Right hindlimb (tissue), 1 donor: ENCODE measurements at regions not wholly inside any gene's neighbourhood (a gene's known extent, or its start where the extent isn't known, plus 50 kb on each side); places are given as distances from the start of the nearest gene placed in this dataset.
"Not testable (repeated sequence)": the region's sequence is repeated elsewhere in the genome, so short reads cannot be mapped to it uniquely, and the experiment has no call there.

ENCODE experiments used
- DNase-seq: peaks from one replicate; pipeline ENCODE4 v3.0.0-alpha.2; 2018

- no peak for DNase-seq
These were observed 1411.5 kb downstream of the SLITRK5 start for GRCh38 chr13:89082623-89083022.

DNA sequence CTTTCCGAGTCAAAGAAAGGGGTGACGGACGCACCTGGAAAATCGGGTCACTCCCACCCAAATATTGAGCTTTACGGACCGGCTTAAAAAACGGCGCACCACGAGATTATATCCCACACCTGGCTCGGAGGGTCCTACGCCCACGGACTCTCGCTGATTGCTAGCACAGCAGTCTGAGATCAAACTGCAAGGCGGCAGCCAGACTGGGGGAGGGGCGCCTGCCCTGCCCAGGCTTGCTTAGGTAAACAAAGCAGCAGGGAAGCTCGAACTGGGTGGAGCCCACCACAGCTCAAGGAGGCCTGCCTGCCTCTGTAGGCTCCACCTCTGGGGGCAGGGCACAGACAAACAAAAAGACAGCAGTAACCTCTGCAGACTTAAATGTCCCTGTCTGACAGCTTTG is 1416.9 kb downstream of the SLITRK5 start:
- DNase-seq = not testable (repeated sequence)

DNA sequence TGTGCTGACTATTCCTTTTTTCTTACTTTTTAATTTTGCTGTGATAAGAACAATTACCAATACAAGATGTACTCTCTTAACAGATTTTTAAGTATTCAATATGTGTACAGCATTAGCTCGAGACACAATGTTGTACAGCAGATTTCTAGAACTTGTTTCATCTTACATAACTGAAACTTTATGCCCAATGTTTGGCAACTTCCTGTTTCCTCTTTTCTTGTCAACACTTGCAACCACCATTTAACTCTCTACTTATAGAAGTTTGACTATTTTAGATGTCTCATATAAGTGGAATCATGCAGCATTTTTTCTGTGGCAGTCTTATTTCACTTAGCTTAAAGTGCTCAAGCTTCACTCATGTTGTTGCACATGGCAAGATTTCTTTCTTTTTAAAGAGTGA is 1426.8 kb downstream of the SLITRK5 start:
- no peak for DNase-seq

- no peak for DNase-seq
These were observed 1442.6 kb downstream of the SLITRK5 start for GRCh38 chr13:89113744-89114143.

DNA sequence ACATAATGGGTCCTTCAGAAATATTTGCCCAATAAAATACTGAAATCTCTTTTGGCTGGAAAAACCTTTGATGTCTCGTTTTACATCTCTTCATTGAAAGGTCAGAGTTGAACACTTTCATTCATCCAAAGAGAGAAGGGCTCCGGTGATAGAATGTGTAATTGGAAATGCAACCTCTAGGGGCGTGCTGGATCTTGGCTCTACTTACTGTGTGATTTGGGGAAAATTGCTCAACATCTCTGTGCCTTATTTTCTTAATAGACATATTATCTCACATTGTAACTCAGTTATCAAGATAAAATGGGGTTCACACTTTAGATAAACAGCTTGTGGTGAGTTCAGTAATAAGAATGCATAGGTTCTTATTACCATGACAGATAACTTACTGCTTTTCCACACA is 1444.1 kb downstream of the SLITRK5 start:
- DNase-seq = no peak

GRCh38 chr13:89136678-89137077 is 1465.5 kb downstream of the SLITRK5 start:
- DNase-seq = no peak

DNA sequence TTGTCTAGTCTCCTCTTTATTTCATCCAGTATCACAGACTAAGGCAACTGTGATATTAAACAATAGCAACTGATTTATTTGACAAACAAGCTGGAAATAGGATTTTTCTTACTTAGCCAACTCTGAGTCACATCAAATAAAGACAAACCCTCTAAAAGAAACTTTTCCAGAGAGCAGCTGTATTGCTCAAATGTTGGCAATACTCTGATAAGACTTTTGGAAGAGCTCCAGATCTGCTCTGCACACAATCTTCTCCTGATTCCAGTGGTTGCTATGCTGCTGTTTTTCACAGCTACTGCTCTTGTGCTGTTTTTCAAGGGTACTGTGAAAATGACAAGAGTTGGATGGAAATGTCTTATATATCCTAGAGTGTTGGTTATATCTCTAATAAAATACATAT is 1479.2 kb downstream of the SLITRK5 start:
- no peak for DNase-seq

DNA sequence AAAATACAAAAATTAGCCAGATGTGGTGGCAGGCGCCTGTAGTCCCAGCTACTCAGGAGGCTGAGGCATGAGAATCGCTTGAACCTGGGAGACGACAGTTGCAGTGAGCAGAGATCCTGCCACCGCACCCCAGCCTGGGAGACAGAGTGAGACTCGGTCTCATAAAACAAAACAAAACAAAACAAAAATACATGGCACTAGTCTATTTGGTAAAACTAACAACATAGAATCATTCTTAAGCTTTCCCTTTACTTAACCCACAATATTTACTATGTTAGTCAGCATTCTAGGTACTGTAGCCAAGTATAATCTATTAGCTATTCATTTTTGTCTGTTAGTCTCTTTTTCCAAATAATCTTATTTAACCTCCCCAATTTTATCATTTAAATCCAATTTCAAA is 1482.8 kb downstream of the SLITRK5 start:
- DNase-seq = no peak

DNA sequence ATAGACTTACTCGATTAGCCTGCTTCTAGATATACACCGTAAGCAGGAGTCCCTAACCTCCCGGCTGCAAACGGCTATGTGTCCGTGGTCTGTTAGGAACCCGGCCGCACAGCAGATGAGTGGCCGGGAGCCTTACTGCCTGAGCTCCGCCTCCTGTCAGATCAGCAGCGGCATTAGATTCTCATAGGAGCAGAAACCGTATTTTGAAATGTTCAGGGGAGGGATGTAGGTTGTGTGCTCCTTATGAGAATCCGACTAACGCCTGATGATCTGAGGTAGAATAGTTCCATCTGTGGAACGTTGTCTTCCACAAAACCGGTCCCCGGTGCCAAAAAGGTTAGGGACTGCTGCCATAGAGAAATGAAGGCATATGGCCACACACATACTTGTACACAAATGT is 1491.9 kb downstream of the SLITRK5 start:
- DNase-seq = no peak

DNA sequence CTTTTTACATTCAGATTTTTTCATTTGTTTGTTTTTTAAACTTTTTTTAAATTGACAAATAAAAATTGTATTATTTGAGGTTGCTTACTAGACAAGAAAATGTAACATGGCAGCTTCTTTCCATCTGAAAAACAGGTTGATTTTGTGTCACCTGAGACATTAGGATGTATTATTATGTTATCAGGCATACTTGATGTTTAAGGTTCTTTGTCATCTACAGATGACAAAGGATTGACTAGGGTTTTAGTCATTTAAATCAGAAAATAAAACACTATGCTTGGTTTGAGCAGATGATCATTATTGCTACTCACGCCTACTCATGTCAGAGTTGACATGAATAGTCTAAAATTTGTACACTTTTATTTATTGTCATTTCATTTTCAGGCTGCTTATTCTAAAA is 1494.5 kb downstream of the SLITRK5 start:
- DNase-seq = no peak

- no peak for DNase-seq
These were observed 1498.8 kb downstream of the SLITRK5 start for GRCh38 chr13:89169951-89170350.

DNA sequence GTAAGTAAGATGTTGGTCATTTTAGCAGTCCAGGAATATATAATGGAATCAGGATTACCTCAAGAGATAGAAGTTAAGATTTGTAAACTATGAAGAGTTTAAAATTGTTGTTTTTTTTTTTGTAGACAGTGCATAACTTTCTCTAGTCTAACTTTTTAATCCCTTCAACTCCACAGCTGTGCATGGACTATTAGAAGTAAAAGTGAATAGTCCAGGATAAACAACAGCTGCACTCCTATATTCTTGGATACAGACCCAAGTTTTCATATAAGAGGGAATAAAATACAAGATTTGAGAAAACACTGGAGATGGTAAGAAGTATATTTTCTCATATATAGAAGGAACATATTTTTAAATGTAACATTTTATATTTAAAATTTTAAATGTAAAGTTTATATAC is 1509.9 kb downstream of the SLITRK5 start:
- no peak for DNase-seq

DNA sequence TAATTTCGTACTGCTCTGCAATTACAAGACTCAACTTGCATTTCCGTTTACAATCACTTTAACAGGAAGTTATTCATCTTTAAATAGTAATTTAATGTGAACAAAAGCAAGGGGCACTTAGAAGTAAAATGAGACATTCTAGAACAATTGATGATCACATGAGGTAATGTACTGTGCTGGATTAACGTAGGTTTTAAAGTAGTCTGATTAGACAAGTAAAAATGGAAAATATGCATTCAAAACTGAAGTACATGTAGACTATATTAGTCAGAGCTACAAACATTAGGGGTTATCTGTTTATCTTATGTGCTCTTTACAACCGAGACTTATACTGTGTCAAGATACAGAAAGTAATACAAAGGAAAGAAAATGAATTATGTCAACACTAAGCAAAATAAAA is 1528.0 kb downstream of the SLITRK5 start:
- no peak for DNase-seq

- no peak for DNase-seq
These were observed 1533.3 kb downstream of the SLITRK5 start for GRCh38 chr13:89204435-89204834.

DNA sequence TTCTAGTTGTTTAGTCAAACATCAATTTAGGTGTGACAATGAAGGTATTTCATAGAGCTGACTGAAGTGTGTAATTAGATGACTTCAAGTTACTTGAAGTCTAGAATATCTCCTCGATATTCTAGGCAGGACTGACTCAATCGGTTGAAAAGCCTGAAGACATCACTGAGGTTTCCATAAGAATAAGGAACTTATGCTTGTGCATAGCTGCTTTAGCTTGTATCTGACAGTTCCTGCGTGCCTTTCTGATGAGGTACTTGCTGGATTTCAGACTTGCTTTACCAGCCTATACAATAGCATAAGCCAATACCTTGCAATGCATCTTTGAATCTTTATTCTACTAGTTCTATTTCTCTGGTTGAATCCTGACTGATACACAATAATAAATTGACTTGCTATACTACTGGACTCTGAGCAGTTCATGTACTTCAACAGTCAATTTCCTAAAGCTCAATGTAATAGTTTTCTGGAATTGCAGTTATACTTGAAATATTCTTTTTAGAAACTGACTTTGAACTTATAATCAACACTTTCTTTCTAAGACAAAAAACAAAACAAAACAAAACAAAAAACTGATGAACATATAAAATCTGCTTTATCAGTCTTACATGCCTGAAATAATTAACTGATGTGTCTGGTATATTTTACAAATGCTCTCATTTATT is 1534.8 kb downstream of the SLITRK5 start:
- DNase-seq = no peak

GRCh38 chr13:89212186-89212585 is 1541.0 kb downstream of the SLITRK5 start:
- no peak for DNase-seq

DNA sequence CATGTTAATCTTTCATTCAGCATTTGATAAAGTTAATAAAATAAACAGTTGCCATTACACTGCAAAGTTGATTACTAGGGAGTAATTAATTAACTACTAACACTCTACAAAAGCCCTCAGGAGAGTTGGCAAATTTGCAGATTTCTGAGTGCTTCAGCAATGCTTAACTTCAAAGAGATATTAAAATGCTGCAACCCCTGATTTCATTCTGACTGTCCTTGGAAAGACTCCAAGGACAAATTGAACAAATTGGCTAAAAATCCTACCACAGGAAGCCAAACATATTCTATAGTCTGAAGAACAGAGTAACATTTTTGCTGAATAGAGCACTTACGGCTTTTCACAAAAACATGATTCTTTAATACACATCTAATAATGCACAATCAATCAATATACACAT is 1543.0 kb downstream of the SLITRK5 start:
- no peak for DNase-seq

GRCh38 chr13:89215319-89215718 is 1544.1 kb downstream of the SLITRK5 start:
- not testable (repeated sequence) for DNase-seq

DNA sequence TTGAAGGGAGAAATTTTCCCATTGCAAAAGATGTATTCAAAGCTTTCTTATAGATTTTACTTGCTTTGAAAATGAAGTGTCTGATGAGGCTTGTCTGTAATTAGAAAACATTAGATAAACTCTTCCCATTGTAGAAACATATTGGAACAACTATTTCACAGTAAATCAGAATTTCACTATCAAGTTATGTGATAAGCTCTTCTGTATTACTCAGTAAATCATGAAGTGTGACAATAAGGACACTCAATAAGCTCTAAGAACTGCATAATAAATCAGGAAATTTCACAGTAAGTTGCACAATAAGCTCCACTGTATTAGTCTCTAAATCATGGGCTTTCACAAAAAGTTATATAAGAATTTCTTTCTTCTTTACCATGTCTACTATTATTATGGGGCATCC is 1546.6 kb downstream of the SLITRK5 start:
- DNase-seq = no peak

GRCh38 chr13:89221557-89222158 is 1550.5 kb downstream of the SLITRK5 start:
- no peak for DNase-seq

- no peak for DNase-seq
These were observed 1556.2 kb downstream of the SLITRK5 start for GRCh38 chr13:89227356-89227755.

- DNase-seq = no peak
These were observed 1567.3 kb downstream of the SLITRK5 start for GRCh38 chr13:89238496-89238895.

DNA sequence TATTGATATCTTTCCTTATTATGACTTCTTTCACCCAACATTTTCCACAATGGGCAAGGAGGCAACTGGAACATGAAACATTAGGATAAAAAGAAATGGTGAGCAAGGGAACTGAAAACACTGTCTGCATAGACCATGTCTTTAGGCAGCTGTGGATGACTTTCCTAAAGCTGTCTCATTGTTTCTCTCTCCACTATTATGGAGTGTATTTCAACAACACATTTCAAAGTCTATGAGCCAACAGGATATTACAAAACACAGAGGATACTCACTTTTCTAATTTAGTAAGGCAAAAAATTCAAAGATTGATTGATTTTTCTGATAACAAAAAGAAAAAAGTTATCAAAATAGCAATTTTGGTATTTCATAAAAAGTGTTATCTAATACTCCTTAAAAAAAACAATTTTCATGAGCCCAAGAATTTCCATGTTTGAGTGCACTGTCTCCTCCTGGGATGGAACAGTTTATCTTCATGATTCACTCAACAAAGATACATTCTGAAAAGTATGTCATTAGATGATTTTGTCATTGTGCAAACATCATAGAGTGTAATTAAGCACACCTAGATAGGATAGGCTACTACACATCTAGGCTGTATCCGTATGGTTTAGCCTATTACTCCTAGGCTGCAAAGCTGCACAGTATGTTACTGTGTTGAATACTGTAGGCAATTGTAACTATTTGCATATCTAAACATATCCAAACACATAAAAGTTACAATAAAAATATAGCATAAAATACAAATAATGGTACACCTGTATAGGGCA is 1568.4 kb downstream of the SLITRK5 start:
- DNase-seq = no peak

DNA sequence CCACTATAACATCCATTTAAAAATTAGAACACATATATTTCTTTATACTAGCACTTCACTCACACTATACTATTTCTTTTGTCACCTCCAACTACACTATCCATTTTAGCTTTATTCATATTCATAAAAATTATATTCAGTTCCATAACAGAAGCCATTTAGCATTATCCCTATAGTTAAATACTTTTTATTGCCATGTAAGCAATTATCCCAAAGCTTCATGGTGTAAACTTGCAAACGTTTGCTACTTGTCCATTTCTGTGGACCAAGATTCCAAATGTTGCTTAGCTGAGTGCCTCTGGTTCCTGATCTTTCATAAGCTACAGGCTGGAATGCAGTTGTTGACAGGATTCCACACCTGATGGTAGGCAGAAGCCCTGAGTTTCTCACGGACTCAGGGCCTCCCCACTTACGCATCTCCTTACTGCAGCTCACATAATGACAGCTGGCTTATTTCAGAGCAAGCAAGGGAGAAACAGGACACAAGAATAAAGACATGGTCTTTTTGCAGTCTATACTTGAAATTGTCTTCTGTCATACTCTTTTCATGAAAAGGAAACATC is 1584.8 kb downstream of the SLITRK5 start:
- no peak for DNase-seq
